ENCODE measurements at regions not wholly inside any gene's neighbourhood (a gene's known extent, or its start where the extent isn't known, plus 50 kb on each side); places are given as distances from the start of the nearest gene placed in this dataset.

- DNase-seq = no peak
These were observed 299.8 kb upstream of the NR5A2 start for GRCh38 chr1:199727682-199728081.

- DNase-seq = no peak
These were observed 299.2 kb upstream of the NR5A2 start for GRCh38 chr1:199728345-199728744.

- no peak for DNase-seq
These were observed 294.4 kb upstream of the NR5A2 start for GRCh38 chr1:199733125-199733524.

GRCh38 chr1:199734186-199734585 is 293.3 kb upstream of the NR5A2 start:
- no peak for DNase-seq

- DNase-seq = no peak
These were observed 291.9 kb upstream of the NR5A2 start for GRCh38 chr1:199735660-199736059.

- DNase-seq = no peak
These were observed 290.9 kb upstream of the NR5A2 start for GRCh38 chr1:199736646-199737045.

- DNase-seq = no peak
These were observed 285.9 kb upstream of the NR5A2 start for GRCh38 chr1:199741586-199741985.

- DNase-seq = no peak
These were observed 285.0 kb upstream of the NR5A2 start for GRCh38 chr1:199742547-199742946.

GRCh38 chr1:199743227-199743626 is 284.3 kb upstream of the NR5A2 start:
- DNase-seq = no peak

- no peak for DNase-seq
These were observed 280.7 kb upstream of the NR5A2 start for GRCh38 chr1:199746666-199747384.

GRCh38 chr1:199747984-199748383 is 279.5 kb upstream of the NR5A2 start:
- no peak for DNase-seq

GRCh38 chr1:199751506-199751905 is 276.0 kb upstream of the NR5A2 start:
- DNase-seq = no peak

- no peak for DNase-seq
These were observed 275.4 kb upstream of the NR5A2 start for GRCh38 chr1:199751962-199752687.

- DNase-seq = no peak
These were observed 274.9 kb upstream of the NR5A2 start for GRCh38 chr1:199752688-199753027.

GRCh38 chr1:199753513-199753912 is 274.0 kb upstream of the NR5A2 start:
- no peak for DNase-seq

GRCh38 chr1:199756066-199756465 is 271.4 kb upstream of the NR5A2 start:
- no peak for DNase-seq

- DNase-seq = no peak
These were observed 268.8 kb upstream of the NR5A2 start for GRCh38 chr1:199758626-199759255.

GRCh38 chr1:199759268-199759730 is 268.2 kb upstream of the NR5A2 start:
- DNase-seq = no peak

GRCh38 chr1:199762572-199762971 is 264.9 kb upstream of the NR5A2 start:
- peak; percentile 47 for DNase-seq

GRCh38 chr1:199766218-199766792 is 261.2 kb upstream of the NR5A2 start:
- DNase-seq = no peak

- DNase-seq = no peak
These were observed 259.8 kb upstream of the NR5A2 start for GRCh38 chr1:199767700-199768099.

GRCh38 chr1:199774433-199775089 is 252.9 kb upstream of the NR5A2 start:
- DNase-seq = peak; percentile 73

Measured in DMS153 (cell line).